ENCODE measurements at regions not wholly inside any gene's neighbourhood (a gene's known extent, or its start where the extent isn't known, plus 50 kb on each side); places are given as distances from the start of the nearest gene placed in this dataset.

- no peaks in the 10 kb centered on the region for H3K36me3 ChIP-seq (ENCODE audit: control insufficient read depth in 2 of 2, insufficient read depth in 2 of 2, low read length in 1 of 2)
- no peak overlapping the region for H3K4me3 ChIP-seq
- no peak overlapping the region for H3K27ac ChIP-seq (ENCODE audit: control insufficient read depth, insufficient read depth)
- no peak overlapping the region for H2AFZ ChIP-seq (ENCODE audit: control insufficient read depth, low read depth, low read length)
- H3K9me3 ChIP-seq (replicated peaks; ENCODE audit: control insufficient read depth, insufficient read depth, low read length), result no peaks in the 10 kb centered on the region
- H3K79me2 ChIP-seq (ENCODE audit: control insufficient read depth, insufficient read depth, low read length), result no peaks in the 10 kb centered on the region
- ATAC-seq, result no peak
- WGBS (ENCODE audit: insufficient coverage, insufficient replicate concordance, low lambda C conversion rate, missing lambda C conversion rate), result 23% methylated on average over 14 of the region's 15 CpGs
- ChIA-PET RAD21 (ENCODE audit: unreplicated experiment) (no interaction called here), POLR2A (no interaction called here), SMC1A (ENCODE audit: uncharacterized antibody, unreplicated experiment) (no interaction called here), CTCF (no interaction called here)
- no peaks in the 10 kb centered on the region for H3K27me3 ChIP-seq (replicated peaks in 1 of 2; ENCODE audit: control insufficient read depth in 2 of 2, insufficient read depth in 2 of 2, low read length in 1 of 2)
- TF ChIP-seq ZBED1 (IDR thresholded peaks at IDR 0.05; ENCODE audit: borderline replicate concordance), result no peak
- TF ChIP-seq ESRRA (IDR thresholded peaks at IDR 0.05; ENCODE audit: low read length), result no peak
- TF ChIP-seq MXI1 (IDR thresholded peaks at IDR 0.05; ENCODE audit: low read depth, low read length), result no peak
- no peak for TF ChIP-seq ELK1 (IDR thresholded peaks at IDR 0.05; ENCODE audit: low read depth, low read length)
- no peak for TF ChIP-seq MEF2A (IDR thresholded peaks at IDR 0.05; ENCODE audit: insufficient read depth, low read depth, low read length)
- TF ChIP-seq HCFC1 (IDR thresholded peaks at IDR 0.05; ENCODE audit: low read length), result no peak
- TF ChIP-seq ZZZ3 (IDR thresholded peaks at IDR 0.05; ENCODE audit: control insufficient read depth, insufficient read length, low read depth), result no peak
- no peak for TF ChIP-seq FOS (IDR thresholded peaks at IDR 0.05; ENCODE audit: borderline replicate concordance, extremely low read depth, insufficient read length)
- no peak for TF ChIP-seq GATAD2B (conservative IDR thresholded peaks at IDR 0.05; ENCODE audit: low read depth)
- TF ChIP-seq SP1 (IDR thresholded peaks at IDR 0.05; ENCODE audit: low read depth, low read length), result no peak
- TF ChIP-seq ZNF207 (IDR thresholded peaks at IDR 0.05; ENCODE audit: borderline replicate concordance), result no peak
- H3K9ac ChIP-seq (ENCODE audit: control insufficient read depth, insufficient read depth, low read length), result no peak overlapping the region
- no peak for FAIRE-seq
- H3K4me1 ChIP-seq (ENCODE audit: control insufficient read depth, insufficient read depth, low read length), result no peaks in the 10 kb centered on the region
- in situ Hi-C loops (cut with MboI), result no loop called here
- no TSS peak for BruUV-seq (replicated peaks)
- DNase-seq (ENCODE audit: low read depth, low spot score), result no peak
- no peak overlapping the region for H3K4me2 ChIP-seq (ENCODE audit: control insufficient read depth, insufficient read depth)
- H4K20me1 ChIP-seq (ENCODE audit: control insufficient read depth, insufficient read depth), result no peaks in the 10 kb centered on the region
- intact Hi-C loops (cut with micrococcal nuclease; ENCODE audit: unreplicated experiment), result no loop called here
Measured at GRCh38 chr1:105686874-105687690, 1369.4 kb upstream of the PRMT6 start.

All from GM12878 (cell line).